ENCODE measurements at regions not wholly inside any gene's neighbourhood (a gene's known extent, or its start where the extent isn't known, plus 50 kb on each side); places are given as distances from the start of the nearest gene placed in this dataset.

DNA sequence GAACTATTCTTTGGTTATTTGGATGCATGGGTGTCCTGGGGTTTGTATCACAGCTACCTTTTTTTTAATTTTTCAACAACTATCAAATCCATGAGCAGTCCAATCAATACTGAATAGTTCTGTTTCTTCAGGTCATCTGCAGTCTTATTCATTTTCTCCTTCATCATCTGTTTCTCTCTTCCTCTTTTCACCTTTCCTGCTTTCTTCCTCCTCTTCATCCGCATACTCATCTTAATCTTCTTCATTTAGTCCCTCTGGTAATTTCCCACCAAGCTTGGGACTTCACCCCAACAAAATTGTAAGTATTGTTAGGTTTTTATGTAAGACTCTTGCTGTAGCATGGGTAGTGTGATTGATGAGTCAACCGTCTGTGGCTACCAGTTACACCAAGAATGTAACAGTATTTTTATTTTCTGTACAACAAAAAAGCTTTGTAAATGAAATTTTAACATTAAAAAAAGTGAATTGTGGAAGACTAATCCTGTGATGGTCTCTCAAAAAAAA lies 184.1 kb upstream of the RNPC3 start:
- Histone ChIP-seq H3K4me2 (ENCODE audit: low read depth, low read length, poor library complexity, severe bottlenecking) (no peak overlapping the region), H3K4me3 (ENCODE audit: low read length) (no peak overlapping the region), H3K9ac (ENCODE audit: low read length) (no peak overlapping the region), H3K9me2 (replicated peaks; ENCODE audit: insufficient read depth, low read length) (no peaks in the 10 kb centered on the region), H3K27ac (ENCODE audit: low read length) (no peak overlapping the region), H4K20me1 (ENCODE audit: insufficient read depth, low read depth, low read length) (no peaks in the 10 kb centered on the region), H3K9me3 (ENCODE audit: low read length) (peaks cover 21% of the 10 kb centered on the region; the same call in 1 of the 2 replicates), H3K27me3 (ENCODE audit: low read length) (no peaks in the 10 kb centered on the region), H2AFZ (ENCODE audit: low read length) (no peak overlapping the region), H3K36me3 (ENCODE audit: insufficient read depth, low read length) (no peaks in the 10 kb centered on the region), H3K79me2 (ENCODE audit: low read length) (no peaks in the 10 kb centered on the region), H3K4me1 (ENCODE audit: low read length) (no peaks in the 10 kb centered on the region)
- no peak for DNase-seq

DNA sequence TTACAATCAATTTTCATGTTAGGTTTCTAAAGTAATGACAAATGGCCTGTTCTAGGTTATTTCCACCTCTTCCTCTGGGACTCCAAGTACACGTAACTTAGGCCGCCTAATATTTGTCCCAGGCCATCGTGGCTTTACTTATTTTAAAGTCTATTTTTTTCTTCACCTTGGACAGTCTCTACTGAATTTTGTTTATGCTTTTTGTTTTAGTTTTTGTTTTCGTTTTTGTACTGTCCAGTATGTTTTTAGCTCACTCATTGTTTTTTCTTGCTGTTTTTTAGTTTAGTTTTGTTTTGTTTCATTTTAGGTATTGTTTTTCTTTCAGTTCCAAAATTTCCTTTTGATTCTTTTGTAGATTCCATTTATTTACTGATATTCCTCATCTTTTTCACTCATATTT lies 187.7 kb upstream of the RNPC3 start:
- H3K79me2 ChIP-seq (ENCODE audit: low read length), result no peaks in the 10 kb centered on the region
- no peak overlapping the region for H3K4me2 ChIP-seq (ENCODE audit: low read depth, low read length, poor library complexity, severe bottlenecking)
- H4K20me1 ChIP-seq (ENCODE audit: insufficient read depth, low read depth, low read length), result no peaks in the 10 kb centered on the region
- no peaks in the 10 kb centered on the region for H3K36me3 ChIP-seq (ENCODE audit: insufficient read depth, low read length)
- H2AFZ ChIP-seq (ENCODE audit: low read length), result no peak overlapping the region
- no peaks in the 10 kb centered on the region for H3K27me3 ChIP-seq (ENCODE audit: low read length)
- H3K27ac ChIP-seq (ENCODE audit: low read length), result no peak overlapping the region
- H3K9me3 ChIP-seq (ENCODE audit: low read length), result peaks cover 24% of the 10 kb centered on the region; the same call in 1 of the 2 replicates
- no peak overlapping the region for H3K9ac ChIP-seq (ENCODE audit: low read length)
- H3K4me3 ChIP-seq (ENCODE audit: low read length), result no peak overlapping the region
- H3K9me2 ChIP-seq (replicated peaks; ENCODE audit: insufficient read depth, low read length), result no peaks in the 10 kb centered on the region
- no peak for DNase-seq
- H3K4me1 ChIP-seq (ENCODE audit: low read length), result no peaks in the 10 kb centered on the region

DNA sequence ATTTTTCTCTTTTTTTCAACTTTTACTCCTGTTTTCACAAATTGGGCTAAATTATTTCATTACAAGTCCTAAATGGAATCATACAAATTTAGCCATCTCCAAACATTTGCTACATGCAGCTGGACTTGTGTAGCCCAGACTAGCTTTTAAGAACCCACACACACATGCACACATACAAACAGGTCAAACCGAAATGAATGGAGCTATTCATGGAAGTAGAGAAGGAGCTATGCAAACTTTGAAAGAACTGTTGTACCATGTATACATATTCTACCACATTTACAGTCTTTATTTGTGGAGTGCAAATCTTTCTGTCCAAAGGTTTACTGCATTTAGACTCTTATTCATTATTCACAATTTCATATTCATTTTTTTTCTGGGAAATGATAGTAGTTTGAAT lies 189.1 kb upstream of the RNPC3 start:
- Histone ChIP-seq H3K36me3 (ENCODE audit: insufficient read depth, low read length) (no peaks in the 10 kb centered on the region), H4K20me1 (ENCODE audit: insufficient read depth, low read depth, low read length) (no peaks in the 10 kb centered on the region), H3K27me3 (ENCODE audit: low read length) (no peaks in the 10 kb centered on the region), H3K4me3 (ENCODE audit: low read length) (no peak overlapping the region), H3K9me3 (ENCODE audit: low read length) (peaks cover 22% of the 10 kb centered on the region; the same call in 1 of the 2 replicates), H3K4me2 (ENCODE audit: low read depth, low read length, poor library complexity, severe bottlenecking) (no peak overlapping the region), H3K27ac (ENCODE audit: low read length) (no peak overlapping the region), H3K4me1 (ENCODE audit: low read length) (no peaks in the 10 kb centered on the region), H3K9ac (ENCODE audit: low read length) (no peak overlapping the region), H2AFZ (ENCODE audit: low read length) (no peak overlapping the region), H3K9me2 (replicated peaks; ENCODE audit: insufficient read depth, low read length) (no peaks in the 10 kb centered on the region; the same call in 1 of the 2 replicates), H3K79me2 (ENCODE audit: low read length) (no peaks in the 10 kb centered on the region)
- DNase-seq, result no peak

- Histone ChIP-seq H3K9me3 (ENCODE audit: low read length) (peaks cover 9% of the 10 kb centered on the region; the same call in 1 of the 2 replicates), H3K27me3 (ENCODE audit: low read length) (no peaks in the 10 kb centered on the region), H3K4me2 (ENCODE audit: low read depth, low read length, poor library complexity, severe bottlenecking) (no peak overlapping the region)
Observed at GRCh38 chr1:103333141-103333540, 192.4 kb upstream of the RNPC3 start.

DNA sequence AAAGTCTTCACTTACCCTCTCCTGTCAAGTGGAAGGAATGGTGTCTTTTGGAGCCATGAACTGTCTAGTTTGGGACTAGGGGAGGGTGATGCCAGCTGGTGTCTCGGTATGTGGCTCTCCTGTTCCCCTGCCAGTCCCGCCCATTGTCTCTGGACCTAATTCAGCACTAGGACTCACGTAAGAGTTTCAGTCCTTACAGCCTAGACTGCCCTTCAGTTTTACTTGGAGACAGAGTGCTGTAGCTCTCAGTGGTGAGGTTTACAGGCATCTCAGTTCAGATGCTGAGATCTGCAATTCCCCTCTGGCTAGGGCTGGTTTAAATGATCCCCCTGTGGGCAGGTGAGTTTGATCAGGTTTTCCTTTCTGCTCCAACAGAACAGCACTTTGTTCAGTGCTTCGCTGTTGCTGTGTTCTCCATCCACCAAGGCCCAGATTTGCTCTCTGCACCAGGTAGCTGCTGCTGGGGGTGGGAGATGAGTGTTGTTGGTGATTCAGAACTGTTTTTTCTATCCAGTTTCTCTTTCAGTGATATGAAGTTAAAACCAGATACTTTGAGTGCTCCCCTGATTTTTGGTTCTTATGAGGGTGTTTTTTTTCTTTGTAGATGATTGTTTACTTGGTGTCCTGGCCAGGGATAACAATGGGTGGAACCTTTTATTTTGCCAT lies 198.3 kb upstream of the RNPC3 start:
- H2AFZ ChIP-seq (ENCODE audit: low read length), result no peak overlapping the region

More at GRCh38 chr1:103333141-103333540, 192.4 kb upstream of the RNPC3 start:
- Histone ChIP-seq H3K9ac (ENCODE audit: low read length) (no peak overlapping the region), H3K9me2 (replicated peaks; ENCODE audit: insufficient read depth, low read length) (no peaks in the 10 kb centered on the region; the same call in 1 of the 2 replicates), H3K36me3 (ENCODE audit: insufficient read depth, low read length) (no peaks in the 10 kb centered on the region), H3K27ac (ENCODE audit: low read length) (no peak overlapping the region), H3K4me1 (ENCODE audit: low read length) (no peaks in the 10 kb centered on the region), H3K4me3 (ENCODE audit: low read length) (no peak overlapping the region), H4K20me1 (ENCODE audit: insufficient read depth, low read depth, low read length) (no peaks in the 10 kb centered on the region), H3K79me2 (ENCODE audit: low read length) (no peaks in the 10 kb centered on the region), H2AFZ (ENCODE audit: low read length) (no peak overlapping the region)
- no peak for DNase-seq

GRCh38 chr1:103326595-103326994 lies 198.9 kb upstream of the RNPC3 start:
- no peaks in the 10 kb centered on the region for H3K36me3 ChIP-seq (ENCODE audit: insufficient read depth, low read length)
- no peaks in the 10 kb centered on the region for H3K27me3 ChIP-seq (ENCODE audit: low read length)
- H3K4me2 ChIP-seq (ENCODE audit: low read depth, low read length, poor library complexity, severe bottlenecking), result no peak overlapping the region
- no peaks in the 10 kb centered on the region for H3K4me1 ChIP-seq (ENCODE audit: low read length)
- H4K20me1 ChIP-seq (ENCODE audit: insufficient read depth, low read depth, low read length), result no peaks in the 10 kb centered on the region
- H3K4me3 ChIP-seq (ENCODE audit: low read length), result no peak overlapping the region
- H3K9ac ChIP-seq (ENCODE audit: low read length), result no peak overlapping the region
- DNase-seq, result no peak
- H2AFZ ChIP-seq (ENCODE audit: low read length), result no peak overlapping the region
- no peak overlapping the region for H3K27ac ChIP-seq (ENCODE audit: low read length)
- H3K9me2 ChIP-seq (replicated peaks; ENCODE audit: insufficient read depth, low read length), result no peaks in the 10 kb centered on the region
- no peaks in the 10 kb centered on the region for H3K79me2 ChIP-seq (ENCODE audit: low read length)
- peaks cover 5% of the 10 kb centered on the region for H3K9me3 ChIP-seq (ENCODE audit: low read length)

More for the DNA sequence above, 198.3 kb upstream of the RNPC3 start:
- Histone ChIP-seq H3K27me3 (ENCODE audit: low read length) (no peaks in the 10 kb centered on the region), H3K9me3 (ENCODE audit: low read length) (peaks cover 5% of the 10 kb centered on the region), H3K4me2 (ENCODE audit: low read depth, low read length, poor library complexity, severe bottlenecking) (no peak overlapping the region), H3K9ac (ENCODE audit: low read length) (no peak overlapping the region), H3K4me1 (ENCODE audit: low read length) (no peaks in the 10 kb centered on the region), H4K20me1 (ENCODE audit: insufficient read depth, low read depth, low read length) (no peaks in the 10 kb centered on the region), H3K27ac (ENCODE audit: low read length) (no peak overlapping the region), H3K4me3 (ENCODE audit: low read length) (no peak overlapping the region), H3K36me3 (ENCODE audit: insufficient read depth, low read length) (no peaks in the 10 kb centered on the region), H3K9me2 (replicated peaks; ENCODE audit: insufficient read depth, low read length) (no peaks in the 10 kb centered on the region; the same call in 1 of the 2 replicates), H3K79me2 (ENCODE audit: low read length) (no peaks in the 10 kb centered on the region)
- DNase-seq, result no peak

- Histone ChIP-seq H2AFZ (ENCODE audit: low read length) (no peak overlapping the region), H3K79me2 (ENCODE audit: low read length) (no peaks in the 10 kb centered on the region), H3K4me2 (ENCODE audit: low read depth, low read length, poor library complexity, severe bottlenecking) (no peak overlapping the region), H3K9ac (ENCODE audit: low read length) (no peak overlapping the region), H3K27ac (ENCODE audit: low read length) (no peak overlapping the region), H3K36me3 (ENCODE audit: insufficient read depth, low read length) (no peaks in the 10 kb centered on the region), H3K27me3 (ENCODE audit: low read length) (no peaks in the 10 kb centered on the region), H4K20me1 (ENCODE audit: insufficient read depth, low read depth, low read length) (no peaks in the 10 kb centered on the region), H3K9me2 (replicated peaks; ENCODE audit: insufficient read depth, low read length) (no peaks in the 10 kb centered on the region), H3K4me3 (ENCODE audit: low read length) (no peak overlapping the region), H3K9me3 (ENCODE audit: low read length) (no peaks in the 10 kb centered on the region; the same call in none of the 2 replicates), H3K4me1 (ENCODE audit: low read length) (no peaks in the 10 kb centered on the region)
- no peak for DNase-seq
Observed at GRCh38 chr1:103309786-103310185, 201.5 kb upstream of the COL11A1 start.

- Histone ChIP-seq H3K4me1 (ENCODE audit: low read length) (no peaks in the 10 kb centered on the region), H3K9me2 (replicated peaks; ENCODE audit: insufficient read depth, low read length) (no peaks in the 10 kb centered on the region), H4K20me1 (ENCODE audit: insufficient read depth, low read depth, low read length) (no peaks in the 10 kb centered on the region), H3K4me2 (ENCODE audit: low read depth, low read length, poor library complexity, severe bottlenecking) (no peak overlapping the region), H3K27ac (ENCODE audit: low read length) (no peak overlapping the region), H3K79me2 (ENCODE audit: low read length) (no peaks in the 10 kb centered on the region), H3K9me3 (ENCODE audit: low read length) (no peaks in the 10 kb centered on the region; the same call in 1 of the 2 replicates), H3K4me3 (ENCODE audit: low read length) (no peak overlapping the region), H3K27me3 (ENCODE audit: low read length) (no peaks in the 10 kb centered on the region), H3K36me3 (ENCODE audit: insufficient read depth, low read length) (no peaks in the 10 kb centered on the region), H2AFZ (ENCODE audit: low read length) (no peak overlapping the region), H3K9ac (ENCODE audit: low read length) (no peak overlapping the region)
- no peak for DNase-seq
Observed at GRCh38 chr1:103307751-103308150, 199.4 kb upstream of the COL11A1 start.

Data from Karpas-422 (cell line).